C4-2B (cell line): ENCODE measurements at regions not wholly inside any gene's neighbourhood (a gene's known extent, or its start where the extent isn't known, plus 50 kb on each side); places are given as distances from the start of the nearest gene placed in this dataset.

Experiments
- ZFX ChIP-seq: fragments of 450-650 bp; IDR thresholded peaks from 2 replicates; pipeline ENCODE4 v1.6.1; 2017
- TF ChIP-seq, protein P1 (sequence below): fragments of 450-650 bp; conservative IDR thresholded peaks from 2 replicates; pipeline ENCODE4 v1.5.1; 2017; ENCODE audit warnings: mild to moderate bottlenecking

DNA sequence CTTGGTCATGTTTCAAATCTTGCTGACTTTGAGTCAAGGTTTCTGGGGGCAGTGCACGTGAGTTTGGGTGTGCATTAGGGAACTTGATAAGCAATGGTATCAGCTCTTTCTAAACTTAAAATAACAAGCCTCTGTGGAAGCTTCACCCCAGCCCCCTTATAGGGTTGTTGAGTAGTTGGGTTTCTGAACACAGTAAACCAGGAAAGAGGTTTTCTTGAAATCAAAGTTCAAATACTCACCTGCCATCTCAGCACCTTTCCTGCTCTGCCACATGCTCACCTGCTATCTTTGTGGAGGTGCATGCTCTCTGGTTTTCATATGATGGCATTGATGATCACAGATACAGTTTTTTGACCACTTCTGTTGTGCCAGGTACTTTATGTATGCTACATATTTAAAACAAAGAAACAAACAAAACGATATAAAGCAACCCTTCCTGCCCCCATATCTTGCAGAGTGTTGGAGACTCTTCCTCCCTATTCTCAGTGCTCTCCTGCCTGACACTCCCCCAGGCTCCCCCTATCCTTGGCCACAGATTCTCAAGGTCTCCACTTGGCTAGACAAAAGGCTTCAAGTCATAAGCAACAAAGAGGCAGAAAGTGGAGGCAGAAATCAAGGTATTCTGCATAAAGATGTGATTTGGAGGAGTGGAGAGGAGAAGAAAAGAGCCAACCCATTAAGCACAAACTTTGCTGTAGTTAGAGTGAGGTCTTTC, 360.6 kb downstream of the CYRIA start:
- TF ChIP-seq, protein P1, sequence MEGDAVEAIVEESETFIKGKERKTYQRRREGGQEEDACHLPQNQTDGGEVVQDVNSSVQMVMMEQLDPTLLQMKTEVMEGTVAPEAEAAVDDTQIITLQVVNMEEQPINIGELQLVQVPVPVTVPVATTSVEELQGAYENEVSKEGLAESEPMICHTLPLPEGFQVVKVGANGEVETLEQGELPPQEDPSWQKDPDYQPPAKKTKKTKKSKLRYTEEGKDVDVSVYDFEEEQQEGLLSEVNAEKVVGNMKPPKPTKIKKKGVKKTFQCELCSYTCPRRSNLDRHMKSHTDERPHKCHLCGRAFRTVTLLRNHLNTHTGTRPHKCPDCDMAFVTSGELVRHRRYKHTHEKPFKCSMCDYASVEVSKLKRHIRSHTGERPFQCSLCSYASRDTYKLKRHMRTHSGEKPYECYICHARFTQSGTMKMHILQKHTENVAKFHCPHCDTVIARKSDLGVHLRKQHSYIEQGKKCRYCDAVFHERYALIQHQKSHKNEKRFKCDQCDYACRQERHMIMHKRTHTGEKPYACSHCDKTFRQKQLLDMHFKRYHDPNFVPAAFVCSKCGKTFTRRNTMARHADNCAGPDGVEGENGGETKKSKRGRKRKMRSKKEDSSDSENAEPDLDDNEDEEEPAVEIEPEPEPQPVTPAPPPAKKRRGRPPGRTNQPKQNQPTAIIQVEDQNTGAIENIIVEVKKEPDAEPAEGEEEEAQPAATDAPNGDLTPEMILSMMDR: no peak
- no peak for TF ChIP-seq ZFX
